ENCODE measurements at regions not wholly inside any gene's neighbourhood (a gene's known extent, or its start where the extent isn't known, plus 50 kb on each side); places are given as distances from the start of the nearest gene placed in this dataset.

DNA sequence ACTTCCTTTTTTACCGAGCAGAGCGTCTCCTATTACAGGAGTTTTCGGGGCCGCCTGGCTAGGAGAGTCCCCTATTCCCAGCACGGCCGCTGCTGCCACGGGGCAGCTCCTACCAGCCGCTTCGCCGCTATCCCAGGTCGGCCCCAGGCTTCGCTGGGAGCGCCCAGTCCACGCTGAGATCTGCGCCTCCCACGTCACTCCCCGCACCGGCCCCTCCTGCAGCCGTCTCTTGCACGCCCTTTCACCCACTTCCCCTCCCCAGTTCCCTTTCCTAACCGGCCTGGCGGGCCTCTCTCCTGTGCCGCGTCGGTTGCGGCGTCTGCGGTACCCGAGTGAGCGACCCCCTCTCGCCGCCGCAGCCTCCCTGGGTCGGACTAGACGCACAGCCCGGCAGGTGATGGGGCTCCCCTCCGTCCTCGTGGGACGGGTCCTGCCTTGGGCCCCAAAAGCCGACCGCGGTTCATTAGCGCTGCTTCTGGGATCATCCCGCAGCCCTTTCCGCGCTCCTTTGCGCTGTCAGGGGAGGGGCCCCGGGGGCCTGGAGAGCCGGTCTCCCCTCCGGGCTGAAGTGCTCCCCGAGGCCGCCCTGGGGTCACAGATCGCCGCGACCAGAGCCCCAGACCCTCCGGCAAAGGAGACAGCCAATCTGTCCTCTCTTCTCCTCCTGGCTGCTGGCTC is 1318.4 kb downstream of the TMEM121 start:
- TF ChIP-seq, protein P1, sequence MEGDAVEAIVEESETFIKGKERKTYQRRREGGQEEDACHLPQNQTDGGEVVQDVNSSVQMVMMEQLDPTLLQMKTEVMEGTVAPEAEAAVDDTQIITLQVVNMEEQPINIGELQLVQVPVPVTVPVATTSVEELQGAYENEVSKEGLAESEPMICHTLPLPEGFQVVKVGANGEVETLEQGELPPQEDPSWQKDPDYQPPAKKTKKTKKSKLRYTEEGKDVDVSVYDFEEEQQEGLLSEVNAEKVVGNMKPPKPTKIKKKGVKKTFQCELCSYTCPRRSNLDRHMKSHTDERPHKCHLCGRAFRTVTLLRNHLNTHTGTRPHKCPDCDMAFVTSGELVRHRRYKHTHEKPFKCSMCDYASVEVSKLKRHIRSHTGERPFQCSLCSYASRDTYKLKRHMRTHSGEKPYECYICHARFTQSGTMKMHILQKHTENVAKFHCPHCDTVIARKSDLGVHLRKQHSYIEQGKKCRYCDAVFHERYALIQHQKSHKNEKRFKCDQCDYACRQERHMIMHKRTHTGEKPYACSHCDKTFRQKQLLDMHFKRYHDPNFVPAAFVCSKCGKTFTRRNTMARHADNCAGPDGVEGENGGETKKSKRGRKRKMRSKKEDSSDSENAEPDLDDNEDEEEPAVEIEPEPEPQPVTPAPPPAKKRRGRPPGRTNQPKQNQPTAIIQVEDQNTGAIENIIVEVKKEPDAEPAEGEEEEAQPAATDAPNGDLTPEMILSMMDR (IDR thresholded peaks at IDR 0.05; ENCODE audit: extremely low read depth in 1 of 2, insufficient read depth in 1 of 2, low read depth in 1 of 2, low read length in 2 of 2), result no peak
- no peak for TF ChIP-seq POLR2A (IDR thresholded peaks at IDR 0.05; ENCODE audit: low read depth, low read length)
- TF ChIP-seq, protein P2, sequence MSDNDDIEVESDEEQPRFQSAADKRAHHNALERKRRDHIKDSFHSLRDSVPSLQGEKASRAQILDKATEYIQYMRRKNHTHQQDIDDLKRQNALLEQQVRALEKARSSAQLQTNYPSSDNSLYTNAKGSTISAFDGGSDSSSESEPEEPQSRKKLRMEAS (IDR thresholded peaks at IDR 0.05; ENCODE audit: insufficient read depth, insufficient read length), result no peak
- TF ChIP-seq MYC (IDR thresholded peaks at IDR 0.05; ENCODE audit: low read depth, low read length), result no peak
- no peak for TF ChIP-seq EZH2 (IDR thresholded peaks at IDR 0.05; ENCODE audit: borderline replicate concordance, low read depth, low read length, severe bottlenecking)
- TF ChIP-seq POLR2AphosphoS5 (IDR thresholded peaks at IDR 0.05; ENCODE audit: insufficient read depth, low read depth, low read length), result no peak
- no peak for TF ChIP-seq GATA2 (IDR thresholded peaks at IDR 0.05; ENCODE audit: insufficient read depth, insufficient read length, low read depth, low read length)
- no peak for TF ChIP-seq JUN (IDR thresholded peaks at IDR 0.05; ENCODE audit: borderline replicate concordance, insufficient read depth, insufficient read length, low read depth)

Data from endothelial cell of umbilical vein (primary cell).